Astrocyte (in vitro differentiated cells and primary cell): ENCODE measurements at regions not wholly inside any gene's neighbourhood (a gene's known extent, or its start where the extent isn't known, plus 50 kb on each side); places are given as distances from the start of the nearest gene placed in this dataset.

Experiments used
- EZH2 ChIP-seq: IDR thresholded peaks from 2 replicates; pipeline ENCODE4 v1.6.1; 2012; ENCODE audit warnings: mild to moderate bottlenecking, low read length, inconsistent platforms; ENCODE audit not compliant: insufficient read depth
- TF ChIP-seq, protein P1 (sequence below): IDR thresholded peaks from 2 replicates; pipeline ENCODE4 v1.5.1; 2011; ENCODE audit warnings: low read depth, mild to moderate bottlenecking, inconsistent platforms, low read length, moderate library complexity; ENCODE audit not compliant: insufficient read depth

DNA sequence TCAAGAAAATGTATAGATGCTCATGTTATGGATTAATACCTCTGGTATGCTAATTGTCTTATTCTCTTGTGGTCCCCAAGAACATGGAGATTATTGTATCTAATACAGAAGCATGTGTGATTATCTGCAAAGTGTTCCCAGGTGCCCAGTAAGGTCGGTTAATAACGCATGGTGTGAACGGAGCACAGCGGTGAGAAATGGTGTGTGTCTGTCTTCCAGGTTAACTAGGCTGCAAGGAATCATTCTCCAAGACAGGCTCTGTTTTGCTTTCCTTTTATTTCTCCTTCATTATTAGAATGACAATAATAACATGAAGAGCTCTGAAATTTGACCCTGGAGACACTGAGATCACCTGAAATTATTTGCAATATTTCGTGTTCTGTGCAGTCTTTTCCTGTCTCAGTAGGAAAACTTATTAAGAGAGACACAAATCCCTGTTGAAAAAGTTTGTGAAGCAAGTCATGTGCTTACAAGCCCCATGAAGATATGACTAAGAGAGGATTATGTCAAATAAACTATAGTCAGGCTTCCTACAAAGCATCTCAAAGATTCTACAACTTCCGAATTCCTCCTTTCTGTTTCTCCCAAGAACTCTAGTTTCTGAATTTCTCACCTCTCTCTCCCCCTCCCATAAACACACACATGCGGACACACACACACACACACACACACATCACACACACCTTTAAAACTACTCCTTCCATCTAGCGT is 230.9 kb downstream of the HS3ST1 start:
- TF ChIP-seq EZH2 = no peak
- TF ChIP-seq, protein P1, sequence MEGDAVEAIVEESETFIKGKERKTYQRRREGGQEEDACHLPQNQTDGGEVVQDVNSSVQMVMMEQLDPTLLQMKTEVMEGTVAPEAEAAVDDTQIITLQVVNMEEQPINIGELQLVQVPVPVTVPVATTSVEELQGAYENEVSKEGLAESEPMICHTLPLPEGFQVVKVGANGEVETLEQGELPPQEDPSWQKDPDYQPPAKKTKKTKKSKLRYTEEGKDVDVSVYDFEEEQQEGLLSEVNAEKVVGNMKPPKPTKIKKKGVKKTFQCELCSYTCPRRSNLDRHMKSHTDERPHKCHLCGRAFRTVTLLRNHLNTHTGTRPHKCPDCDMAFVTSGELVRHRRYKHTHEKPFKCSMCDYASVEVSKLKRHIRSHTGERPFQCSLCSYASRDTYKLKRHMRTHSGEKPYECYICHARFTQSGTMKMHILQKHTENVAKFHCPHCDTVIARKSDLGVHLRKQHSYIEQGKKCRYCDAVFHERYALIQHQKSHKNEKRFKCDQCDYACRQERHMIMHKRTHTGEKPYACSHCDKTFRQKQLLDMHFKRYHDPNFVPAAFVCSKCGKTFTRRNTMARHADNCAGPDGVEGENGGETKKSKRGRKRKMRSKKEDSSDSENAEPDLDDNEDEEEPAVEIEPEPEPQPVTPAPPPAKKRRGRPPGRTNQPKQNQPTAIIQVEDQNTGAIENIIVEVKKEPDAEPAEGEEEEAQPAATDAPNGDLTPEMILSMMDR = no peak
